IMR-90 (cell line): ENCODE measurements at regions not wholly inside any gene's neighbourhood (a gene's known extent, or its start where the extent isn't known, plus 50 kb on each side); places are given as distances from the start of the nearest gene placed in this dataset.

Experiments
- CTCF ChIP-seq: conservative IDR thresholded peaks from 2 replicates; pipeline ENCODE4 v1.5.1; 2012; ENCODE audit warnings: mild to moderate bottlenecking, low read depth, low read length, improper control_type of control experiment
- POLR2A ChIP-seq: IDR thresholded peaks from 2 replicates; pipeline ENCODE4 v1.6.1; 2012; ENCODE audit warnings: mild to moderate bottlenecking, low read depth, low read length
- RCOR1 ChIP-seq: IDR thresholded peaks from 2 replicates; pipeline ENCODE4 v1.6.1; 2012; ENCODE audit warnings: mild to moderate bottlenecking, low read length, improper control_type of control experiment; ENCODE audit not compliant: insufficient replicate concordance
- RFX5 ChIP-seq: IDR thresholded peaks from 2 replicates; pipeline ENCODE4 v1.8.0; 2012; ENCODE audit warnings: low read depth, mild to moderate bottlenecking, low read length, moderate library complexity

GRCh38 chr13:106768991-106769390 is 201.1 kb upstream of the ARGLU1 start:
- TF ChIP-seq CTCF (no peak), RFX5 (no peak), RCOR1 (no peak), POLR2A (no peak)
